ENCODE measurements at regions not wholly inside any gene's neighbourhood (a gene's known extent, or its start where the extent isn't known, plus 50 kb on each side); places are given as distances from the start of the nearest gene placed in this dataset.

DNA sequence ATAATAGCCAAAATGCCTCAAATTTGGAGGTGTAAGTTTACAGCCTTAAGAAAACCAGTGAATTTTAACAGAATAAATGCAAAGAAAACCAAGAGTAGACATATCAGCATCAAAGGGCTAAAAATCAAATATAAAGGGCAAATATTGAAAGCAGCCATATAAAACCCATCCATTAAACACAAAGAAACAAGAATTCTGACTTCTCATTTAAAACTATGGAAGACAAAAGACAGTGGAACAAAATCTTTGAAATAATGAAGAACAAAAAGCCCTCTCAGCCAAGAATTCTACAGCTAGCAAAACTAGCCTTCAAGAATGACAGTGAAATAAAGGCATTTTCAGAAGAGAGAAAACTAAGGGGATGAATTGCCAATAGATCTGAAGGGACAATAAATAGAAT is 91.3 kb upstream of the FST start:
- in situ Hi-C loops (cut with HindIII; ENCODE audit: low sequenced_read_pairs): no loop called here
- no peak overlapping the region for H3K4me3 ChIP-seq (ENCODE audit: low read depth, low read length)
- TF ChIP-seq, protein P1, sequence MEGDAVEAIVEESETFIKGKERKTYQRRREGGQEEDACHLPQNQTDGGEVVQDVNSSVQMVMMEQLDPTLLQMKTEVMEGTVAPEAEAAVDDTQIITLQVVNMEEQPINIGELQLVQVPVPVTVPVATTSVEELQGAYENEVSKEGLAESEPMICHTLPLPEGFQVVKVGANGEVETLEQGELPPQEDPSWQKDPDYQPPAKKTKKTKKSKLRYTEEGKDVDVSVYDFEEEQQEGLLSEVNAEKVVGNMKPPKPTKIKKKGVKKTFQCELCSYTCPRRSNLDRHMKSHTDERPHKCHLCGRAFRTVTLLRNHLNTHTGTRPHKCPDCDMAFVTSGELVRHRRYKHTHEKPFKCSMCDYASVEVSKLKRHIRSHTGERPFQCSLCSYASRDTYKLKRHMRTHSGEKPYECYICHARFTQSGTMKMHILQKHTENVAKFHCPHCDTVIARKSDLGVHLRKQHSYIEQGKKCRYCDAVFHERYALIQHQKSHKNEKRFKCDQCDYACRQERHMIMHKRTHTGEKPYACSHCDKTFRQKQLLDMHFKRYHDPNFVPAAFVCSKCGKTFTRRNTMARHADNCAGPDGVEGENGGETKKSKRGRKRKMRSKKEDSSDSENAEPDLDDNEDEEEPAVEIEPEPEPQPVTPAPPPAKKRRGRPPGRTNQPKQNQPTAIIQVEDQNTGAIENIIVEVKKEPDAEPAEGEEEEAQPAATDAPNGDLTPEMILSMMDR (IDR thresholded peaks at IDR 0.05; ENCODE audit: low read depth, low read length, missing control alignments): no peak
- no peak for DNase-seq (ENCODE audit: low read depth)

DNA sequence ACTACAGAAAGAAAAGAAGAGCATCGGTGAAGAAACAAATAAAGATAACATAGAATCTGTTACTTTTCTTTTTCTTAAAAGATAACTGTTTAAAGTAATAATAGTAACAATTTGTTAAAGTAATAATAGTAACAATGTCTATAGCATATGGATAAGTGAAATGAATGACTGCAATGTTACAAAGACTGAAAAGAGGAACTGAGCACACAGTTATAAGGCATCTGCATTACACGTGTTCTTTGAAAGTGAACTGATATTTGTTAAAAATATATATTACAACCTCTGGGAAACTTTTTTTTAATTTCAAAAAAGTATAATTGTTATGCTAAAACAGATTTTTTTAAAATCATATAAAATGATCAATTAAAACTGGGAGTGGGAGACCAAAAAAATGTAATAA is 88.4 kb upstream of the FST start:
- TF ChIP-seq, protein P1 (IDR thresholded peaks at IDR 0.05; ENCODE audit: low read depth, low read length, missing control alignments): no peak
- no peak for DNase-seq (ENCODE audit: low read depth)
- in situ Hi-C loops (cut with HindIII; ENCODE audit: low sequenced_read_pairs): no loop called here
- H3K4me3 ChIP-seq (ENCODE audit: low read depth, low read length): no peak overlapping the region

DNA sequence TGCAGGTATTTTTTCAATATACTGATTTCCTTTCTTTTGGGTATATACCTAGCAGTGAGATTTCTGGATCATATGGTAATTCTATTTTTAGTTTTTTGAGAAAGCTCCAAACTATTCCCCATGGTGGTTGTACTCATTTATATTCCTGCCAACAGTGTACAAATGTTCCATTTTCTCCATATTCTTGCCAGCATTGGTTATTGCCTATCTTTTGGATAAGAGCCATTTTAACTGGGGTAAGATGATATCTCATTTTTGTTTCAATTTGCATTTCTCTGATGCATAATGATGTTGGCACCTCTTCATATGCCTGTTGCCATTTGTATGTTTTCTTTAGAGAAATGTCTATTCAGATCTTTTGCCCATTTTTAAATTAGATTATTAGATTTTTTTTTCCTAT is 85.6 kb upstream of the FST start:
- no peak for DNase-seq (ENCODE audit: low read depth)
- in situ Hi-C loops (cut with HindIII; ENCODE audit: low sequenced_read_pairs): no loop called here
- TF ChIP-seq, protein P1 (IDR thresholded peaks at IDR 0.05; ENCODE audit: low read depth, low read length, missing control alignments): no peak
- H3K4me3 ChIP-seq (ENCODE audit: low read depth, low read length): no peak overlapping the region

DNA sequence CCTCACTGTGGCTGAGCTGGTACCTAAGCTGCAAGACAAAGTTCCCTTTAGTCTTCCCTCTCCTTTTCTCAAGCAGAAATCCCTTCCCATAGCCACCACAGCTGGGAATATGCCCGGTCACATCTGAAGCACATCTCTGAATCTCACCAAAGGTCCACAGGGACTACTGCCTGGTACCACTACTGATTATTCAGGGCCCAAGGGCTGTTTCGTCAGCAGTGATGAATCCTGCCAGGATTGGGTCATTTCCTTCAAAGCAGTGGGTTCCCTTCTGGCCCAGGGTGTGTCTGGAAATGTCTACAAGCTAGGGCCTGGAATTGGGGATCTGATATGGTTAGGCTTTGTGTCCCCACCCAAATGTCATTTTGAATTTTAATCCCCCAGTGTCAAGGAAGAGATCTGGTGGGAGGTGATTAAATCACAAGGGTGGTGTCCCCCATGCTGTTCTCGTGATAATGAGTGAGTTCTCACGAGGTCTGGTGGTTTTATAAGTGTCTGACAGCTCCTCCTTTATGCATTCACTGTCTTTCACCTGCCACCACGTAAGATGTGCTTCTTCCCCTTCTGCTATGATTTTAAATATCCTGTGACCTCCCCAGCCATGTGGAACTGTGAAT is 83.2 kb upstream of the FST start:
- no peak overlapping the region for H3K4me3 ChIP-seq (ENCODE audit: low read depth, low read length)
- in situ Hi-C loops (cut with HindIII; ENCODE audit: low sequenced_read_pairs): no loop called here
- TF ChIP-seq, protein P1 (IDR thresholded peaks at IDR 0.05; ENCODE audit: low read depth, low read length, missing control alignments): no peak
- DNase-seq (ENCODE audit: low read depth): no peak

DNA sequence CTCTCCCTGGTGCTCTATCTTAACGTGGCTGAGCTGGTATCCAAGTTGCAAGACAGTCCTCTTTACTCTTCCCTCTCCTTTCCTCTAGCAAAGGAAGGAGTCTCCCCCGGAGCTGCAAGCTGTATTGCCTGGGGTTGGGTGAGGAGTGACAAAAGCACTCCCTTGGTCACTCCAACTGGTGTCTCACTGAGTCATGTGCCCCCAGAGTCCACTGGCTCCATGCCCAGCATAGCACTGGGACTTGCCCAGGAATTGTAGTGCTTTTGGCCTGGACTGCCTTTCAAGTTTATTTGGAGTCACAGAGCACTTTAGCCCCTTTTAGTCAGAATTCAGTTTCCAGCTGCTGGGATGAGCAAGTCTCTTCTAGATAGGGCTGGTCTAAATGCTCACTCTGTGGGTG is 82.6 kb upstream of the FST start:
- TF ChIP-seq, protein P1 (IDR thresholded peaks at IDR 0.05; ENCODE audit: low read depth, low read length, missing control alignments): no peak
- H3K4me3 ChIP-seq (ENCODE audit: low read depth, low read length): no peak overlapping the region
- no peak for DNase-seq (ENCODE audit: low read depth)
- in situ Hi-C loops (cut with HindIII; ENCODE audit: low sequenced_read_pairs): no loop called here

DNA sequence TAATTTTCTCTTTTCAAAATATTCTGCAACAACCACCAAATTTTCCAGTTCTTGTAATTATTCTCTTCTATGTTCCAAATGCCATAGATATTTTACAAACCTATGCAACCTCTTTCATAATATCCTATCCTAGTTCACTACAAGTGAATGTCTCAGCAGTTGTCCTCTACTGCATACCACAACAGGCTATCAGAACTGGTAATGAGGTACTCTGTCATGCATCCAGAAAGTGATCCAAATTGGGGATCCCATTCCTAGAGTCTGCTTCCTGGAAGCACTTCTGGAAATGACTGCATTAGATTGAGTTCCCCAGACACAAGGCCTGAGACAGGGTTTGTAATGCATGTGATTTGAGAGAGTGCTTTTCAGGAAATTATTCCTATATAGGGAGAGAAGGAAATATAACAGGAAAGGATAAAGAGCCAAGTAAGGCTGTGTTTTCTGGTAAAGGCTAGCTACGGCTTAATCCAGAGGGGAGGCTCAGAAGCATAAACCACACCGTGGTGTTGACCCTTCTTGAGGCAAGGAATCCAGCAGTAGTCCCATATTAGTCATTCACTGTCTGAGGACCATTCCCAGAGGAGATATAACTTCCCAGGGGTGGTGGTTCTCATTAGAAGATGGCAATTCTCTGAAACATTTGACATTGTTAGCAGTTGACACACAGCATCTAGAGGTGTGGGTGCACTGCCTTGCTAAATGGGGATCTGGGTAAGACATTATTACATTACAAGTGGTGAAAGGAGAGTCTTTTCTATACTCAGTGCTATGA is 80.3 kb upstream of the FST start:
- TF ChIP-seq, protein P1 (IDR thresholded peaks at IDR 0.05; ENCODE audit: low read depth, low read length, missing control alignments): no peak
- DNase-seq (ENCODE audit: low read depth): no peak
- H3K4me3 ChIP-seq (ENCODE audit: low read depth, low read length): no peak overlapping the region
- in situ Hi-C loops (cut with HindIII; ENCODE audit: low sequenced_read_pairs): no loop called here

Measured in astrocyte of the cerebellum (primary cell).